PC-9 (cell line): ENCODE measurements at regions not wholly inside any gene's neighbourhood (a gene's known extent, or its start where the extent isn't known, plus 50 kb on each side); places are given as distances from the start of the nearest gene placed in this dataset.

Experiments
- CTCF ChIP-seq: fragments of 200-600 bp; sonication (generic); conservative IDR thresholded peaks from 2 replicates; pipeline ENCODE4 v1.6.1; 2017; ENCODE audit warnings: mixed run types, antibody characterized with exemption, mild to moderate bottlenecking, moderate library complexity
- EZH2 ChIP-seq: fragments of 200-600 bp; sonication (generic); IDR thresholded peaks from 2 replicates; pipeline ENCODE4 v1.8.0; 2017; ENCODE audit warnings: antibody characterized with exemption, low read depth

DNA sequence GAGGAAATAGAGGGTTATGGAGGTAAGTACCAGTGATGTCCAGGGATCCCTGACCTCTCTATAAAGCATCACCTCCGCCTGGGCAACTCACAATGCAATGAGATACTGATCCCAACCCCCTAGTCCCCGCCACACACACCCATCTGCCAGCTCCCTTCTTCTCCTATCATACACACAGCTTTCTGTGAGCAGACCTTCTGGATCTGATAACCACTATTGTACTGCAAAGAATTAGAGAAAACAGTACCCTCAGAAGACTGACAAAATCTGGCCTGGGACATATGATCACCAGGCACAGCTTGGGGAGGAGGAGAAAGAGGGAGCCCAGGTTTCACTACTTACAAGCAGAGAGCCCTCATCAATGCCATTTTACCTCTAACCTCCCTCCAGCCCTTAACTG, 249.0 kb downstream of the SEC61B start:
- TF ChIP-seq CTCF: no peak
- no peak for TF ChIP-seq EZH2
